Retina (tissue), 1 donor: ENCODE measurements at regions not wholly inside any gene's neighbourhood (a gene's known extent, or its start where the extent isn't known, plus 50 kb on each side); places are given as distances from the start of the nearest gene placed in this dataset.
"Not testable (repeated sequence)": the region's sequence is repeated elsewhere in the genome, so short reads cannot be mapped to it uniquely, and the experiment has no call there.

ENCODE experiments used
- DNase-seq: peaks from one replicate; pipeline ENCODE4 v3.0.0-alpha.2; 2016

DNA sequence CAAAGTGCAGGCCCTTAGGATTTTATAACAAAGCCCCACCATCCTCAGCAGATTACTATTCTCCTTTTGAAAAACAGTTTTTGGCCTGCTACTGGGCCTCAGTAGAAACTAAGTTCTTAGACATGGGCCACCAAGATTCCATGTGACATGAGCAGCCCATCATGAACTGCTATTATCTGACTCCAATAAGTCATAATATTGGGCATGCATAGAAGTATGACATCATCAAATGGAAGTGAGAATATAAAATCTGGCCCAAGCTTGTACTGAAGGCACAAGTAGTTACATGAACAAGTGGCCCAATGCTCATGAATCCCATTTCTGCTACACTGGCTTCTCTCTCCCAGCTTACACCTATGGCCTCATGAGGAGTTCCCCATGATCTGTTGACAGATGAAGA, 404.8 kb downstream of the EPHA5 start:
- DNase-seq: no peak

DNA sequence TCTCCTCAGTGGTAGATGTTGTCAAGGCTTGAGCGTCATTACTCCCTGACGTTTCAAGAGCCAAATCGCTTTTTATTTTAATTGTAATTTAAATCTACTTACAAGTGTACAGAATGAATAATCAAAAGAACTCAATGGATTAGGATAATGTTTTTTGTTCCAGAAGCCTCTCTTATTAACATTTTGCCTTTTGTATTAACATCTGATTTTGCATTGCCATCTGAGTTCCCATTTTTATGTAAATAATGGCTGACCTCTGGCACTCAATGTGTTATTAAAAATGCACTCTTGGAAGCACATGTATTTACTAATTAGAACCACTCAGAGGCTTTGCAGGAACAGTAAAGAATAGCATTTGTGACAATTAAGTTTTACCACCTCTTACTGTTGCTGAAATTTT, 411.0 kb downstream of the EPHA5 start:
- DNase-seq: no peak

DNA sequence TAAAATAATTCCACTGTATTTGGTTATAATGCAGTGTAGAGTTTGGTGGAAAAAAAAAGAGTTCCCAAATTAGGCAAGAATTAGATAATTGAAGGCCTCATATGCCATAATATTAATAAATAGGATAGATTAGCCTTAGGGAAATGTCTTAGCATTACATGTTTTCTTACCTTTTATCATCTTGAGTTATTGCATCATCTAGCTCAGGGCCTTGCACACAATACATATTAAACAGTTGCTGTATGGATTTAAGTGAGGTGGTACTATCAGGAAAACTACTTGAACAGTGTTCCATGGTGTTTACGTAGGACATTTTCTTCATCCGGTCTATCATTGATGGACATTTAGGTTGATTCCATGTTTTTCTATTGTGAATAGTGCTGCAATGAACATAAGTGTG, 419.4 kb downstream of the EPHA5 start:
- no peak for DNase-seq

DNA sequence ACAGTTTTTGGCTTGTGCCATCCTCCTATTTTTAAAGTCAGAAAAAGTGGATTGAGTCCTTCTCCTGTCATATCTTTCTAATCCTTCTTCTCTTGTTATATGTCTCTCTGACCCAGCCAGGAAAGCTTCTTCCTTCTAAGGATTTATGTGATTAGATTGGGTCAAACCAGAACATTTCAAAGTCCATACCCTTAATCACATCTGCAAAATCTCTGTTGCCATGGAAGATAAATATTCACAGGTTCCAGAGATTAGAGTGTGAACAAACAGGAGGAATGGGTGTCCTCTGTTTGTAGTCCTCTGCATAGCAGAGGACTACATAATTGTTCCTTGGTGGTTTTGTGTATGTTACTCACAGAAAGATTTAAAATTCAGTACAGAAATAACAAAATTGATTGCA, 421.2 kb downstream of the EPHA5 start:
- DNase-seq: no peak

DNA sequence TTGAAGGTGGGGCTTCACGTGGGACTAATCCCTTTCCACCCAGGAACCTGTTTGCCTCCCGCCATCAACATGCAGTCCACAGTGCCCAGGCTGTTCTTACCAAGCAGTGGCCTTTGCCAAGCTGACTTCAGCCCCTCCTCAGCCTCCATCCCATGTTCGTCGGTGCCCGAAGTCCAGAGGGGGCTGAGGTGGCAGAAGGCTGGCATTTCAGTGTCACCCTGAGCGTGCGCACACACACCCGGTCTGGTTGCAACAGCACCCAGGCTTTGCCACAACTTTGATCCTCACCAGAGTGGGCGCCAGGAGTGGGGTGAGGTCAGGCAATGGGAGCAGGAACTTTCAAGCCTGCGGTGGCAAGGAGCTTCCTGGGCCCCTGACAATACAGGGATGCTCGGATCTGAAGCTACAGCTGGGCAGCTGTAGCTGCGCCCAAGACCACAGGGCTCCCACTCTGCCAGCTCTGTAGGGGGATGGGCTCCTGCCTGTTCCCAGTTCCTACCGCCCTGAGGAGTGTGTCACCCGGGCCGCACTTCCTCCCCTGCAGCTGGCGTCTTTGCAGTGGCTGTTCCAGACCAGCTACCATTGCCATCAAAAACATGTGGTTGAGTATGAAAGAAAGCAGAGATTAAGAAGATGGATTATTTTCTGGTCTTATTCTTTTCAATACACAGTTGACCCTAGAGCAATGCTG, 428.0 kb downstream of the EPHA5 start:
- no peak for DNase-seq

DNA sequence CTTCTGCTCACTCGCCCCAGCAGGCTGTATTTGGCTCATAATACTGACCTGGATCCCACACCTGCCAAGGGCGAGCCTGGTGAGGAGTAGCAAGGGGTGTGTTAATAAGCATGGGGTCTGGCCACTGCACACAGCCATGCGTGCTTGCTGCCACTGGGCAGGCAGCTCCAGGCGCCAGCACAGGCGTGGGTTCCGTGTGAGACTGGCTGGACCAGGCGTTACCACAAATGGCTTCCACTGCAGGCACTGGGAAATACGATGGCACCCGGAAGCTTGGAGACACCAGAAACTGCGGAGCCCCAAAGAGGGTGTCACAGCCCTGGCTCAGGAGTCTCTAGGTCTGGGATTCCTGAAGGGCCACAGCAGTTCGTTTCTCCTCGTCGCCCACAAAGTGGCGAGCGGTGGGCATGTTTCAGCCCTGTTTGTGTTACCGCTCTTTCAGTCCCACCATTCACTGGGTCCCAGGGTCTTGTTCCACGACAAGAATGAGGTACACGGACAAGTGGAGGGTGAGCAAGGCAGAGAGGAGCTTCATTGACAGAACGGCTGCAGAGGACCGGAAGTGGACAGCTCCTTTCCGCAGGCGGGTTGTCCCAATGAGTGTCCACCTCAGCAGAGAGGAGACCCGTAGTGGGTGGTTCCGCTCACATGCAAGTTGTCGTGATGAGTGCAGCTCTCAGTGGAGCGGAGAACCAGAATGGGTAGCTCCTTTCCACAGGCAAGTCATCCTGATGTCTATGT, 428.9 kb downstream of the EPHA5 start:
- DNase-seq: no peak

DNA sequence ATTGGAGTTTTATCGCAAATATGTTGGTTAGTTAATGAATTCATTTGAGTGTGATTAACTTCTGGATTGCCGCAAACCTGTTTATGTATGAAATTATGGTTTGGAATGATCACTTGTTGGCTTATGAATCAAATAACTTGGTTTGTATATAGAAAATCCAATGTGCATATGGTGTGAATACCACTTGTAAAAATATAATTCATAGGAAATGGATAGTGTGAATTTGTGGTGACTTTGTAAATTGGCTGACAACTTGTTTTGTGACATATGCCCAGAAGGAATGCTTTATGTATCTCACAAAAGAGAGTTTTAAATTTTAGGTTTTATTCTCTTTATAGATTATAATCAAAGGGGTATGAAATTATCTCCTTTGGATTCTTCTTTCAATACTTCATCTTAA, 436.2 kb downstream of the EPHA5 start:
- DNase-seq: no peak

DNA sequence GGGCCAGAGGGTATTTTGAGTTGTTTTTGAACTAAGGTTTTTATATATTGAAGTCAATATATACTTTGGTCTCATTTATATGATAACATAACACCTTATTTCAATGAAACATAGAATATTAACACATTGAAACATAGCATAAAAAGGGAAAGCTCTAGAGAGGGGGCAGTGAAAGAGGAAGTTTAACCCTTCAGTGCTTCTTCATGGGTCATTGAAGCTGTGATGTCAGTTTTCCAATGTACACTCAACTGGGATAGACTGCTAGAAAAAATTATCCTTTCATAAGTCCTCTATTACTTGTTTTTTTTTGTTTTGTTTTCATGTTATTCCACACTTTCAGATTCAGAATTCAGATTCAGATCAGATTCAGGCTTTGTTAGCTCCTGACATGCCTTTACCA, 442.7 kb downstream of the EPHA5 start:
- DNase-seq: no peak

DNA sequence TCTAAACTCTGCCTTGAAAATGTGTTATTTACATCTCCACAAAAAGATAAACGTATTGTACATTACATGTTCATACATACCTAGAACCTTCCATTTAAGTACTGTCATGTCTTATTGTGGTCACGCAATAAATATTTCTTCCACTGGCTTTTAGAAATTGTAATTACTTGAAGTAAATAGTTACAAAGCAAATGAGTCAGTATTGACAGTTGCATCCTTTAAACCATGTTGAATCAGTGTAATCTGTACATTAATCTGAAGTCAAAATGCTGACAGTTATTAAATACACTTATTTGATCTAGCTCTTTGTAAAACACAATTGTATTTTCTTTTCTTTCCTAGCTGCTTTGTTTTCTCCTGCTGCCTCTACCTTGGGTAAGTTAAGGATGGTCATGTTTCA, 446.7 kb downstream of the EPHA5 start:
- no peak for DNase-seq

DNA sequence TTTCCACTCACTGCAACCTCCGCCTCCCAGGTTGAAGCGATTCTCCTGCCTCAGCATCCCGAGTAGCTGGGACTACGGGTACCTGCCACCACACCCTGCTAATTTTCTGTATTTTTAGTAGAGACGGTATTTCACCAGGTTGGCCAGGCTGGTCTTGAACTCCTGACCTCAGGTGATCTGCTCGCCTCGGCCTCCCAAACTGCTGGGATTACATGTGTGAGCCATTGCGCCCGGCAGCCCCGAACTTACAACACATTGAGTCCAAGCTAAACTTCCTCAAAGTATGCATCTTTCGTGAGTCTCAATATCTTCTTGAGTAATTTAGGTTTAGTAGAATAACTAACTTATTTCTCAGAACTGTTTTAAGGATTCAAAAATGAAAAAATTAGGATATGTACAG, 447.2 kb downstream of the EPHA5 start:
- not testable (repeated sequence) for DNase-seq

DNA sequence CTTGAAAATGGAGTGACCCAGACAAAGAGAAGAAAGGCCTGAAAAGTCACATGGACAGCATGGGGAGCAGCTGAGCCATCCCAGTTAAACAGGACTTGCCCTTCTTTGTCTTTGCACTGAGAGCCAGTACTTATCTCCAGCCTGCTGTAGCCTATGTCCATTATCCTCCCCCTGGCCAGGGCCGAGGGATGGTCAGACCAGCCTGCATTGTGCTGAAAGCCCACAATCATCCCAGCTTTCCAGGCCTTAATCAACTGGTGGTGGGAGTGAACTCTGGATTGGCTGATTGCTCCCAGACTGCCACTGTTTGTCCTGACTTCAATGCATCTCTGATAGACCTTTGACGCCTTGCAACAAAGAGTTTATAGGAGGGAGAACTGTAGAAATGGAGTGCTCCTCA, 453.1 kb downstream of the EPHA5 start:
- DNase-seq: no peak

DNA sequence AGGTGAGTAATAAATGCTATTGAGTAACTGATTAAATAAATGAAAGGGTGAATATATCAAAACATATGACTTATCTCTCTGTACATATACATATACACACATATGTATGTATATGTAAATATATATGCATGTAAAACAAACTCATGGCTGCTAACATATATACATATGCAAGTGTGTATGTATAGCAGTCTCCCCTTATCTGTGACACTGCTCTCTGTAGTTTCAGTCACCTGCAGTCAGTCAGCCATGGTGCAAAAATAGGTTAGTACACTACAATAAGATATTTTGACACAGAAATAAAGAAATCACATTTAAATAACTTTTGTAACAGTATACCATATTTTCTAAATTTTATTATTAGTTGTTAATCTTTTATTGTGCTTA, 467.4 kb downstream of the EPHA5 start:
- DNase-seq: no peak

DNA sequence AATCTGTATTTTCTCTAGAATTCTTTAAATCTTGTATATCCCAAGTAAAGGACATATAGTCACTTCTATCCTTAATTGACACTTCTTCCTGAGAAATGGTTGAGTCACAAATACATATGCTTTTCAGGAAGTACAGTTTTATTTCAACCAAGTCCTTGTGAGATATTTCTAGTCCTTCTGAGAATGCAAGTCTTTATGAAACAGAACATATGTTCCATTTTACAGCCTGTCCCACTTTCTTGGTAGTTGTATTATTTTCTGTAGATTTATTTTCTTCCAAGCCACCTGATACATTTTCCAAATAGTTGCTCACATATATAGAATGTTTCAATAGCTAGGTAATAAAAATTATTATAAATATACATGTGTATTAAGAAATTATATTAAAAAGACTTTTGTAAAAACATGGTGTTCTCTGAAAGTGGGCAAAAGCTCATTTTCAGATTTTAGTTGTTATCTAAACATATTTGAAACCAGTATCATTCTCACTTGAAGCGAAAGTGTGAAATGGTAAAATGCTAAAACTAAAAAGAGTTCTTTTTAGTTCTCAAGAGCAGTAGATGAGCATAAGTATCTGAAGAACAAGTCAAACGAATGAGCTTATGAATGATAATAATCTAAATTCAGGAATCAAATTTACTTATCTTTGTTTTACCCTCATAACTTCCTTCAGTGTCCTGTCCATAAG, 468.0 kb downstream of the EPHA5 start:
- no peak for DNase-seq

DNA sequence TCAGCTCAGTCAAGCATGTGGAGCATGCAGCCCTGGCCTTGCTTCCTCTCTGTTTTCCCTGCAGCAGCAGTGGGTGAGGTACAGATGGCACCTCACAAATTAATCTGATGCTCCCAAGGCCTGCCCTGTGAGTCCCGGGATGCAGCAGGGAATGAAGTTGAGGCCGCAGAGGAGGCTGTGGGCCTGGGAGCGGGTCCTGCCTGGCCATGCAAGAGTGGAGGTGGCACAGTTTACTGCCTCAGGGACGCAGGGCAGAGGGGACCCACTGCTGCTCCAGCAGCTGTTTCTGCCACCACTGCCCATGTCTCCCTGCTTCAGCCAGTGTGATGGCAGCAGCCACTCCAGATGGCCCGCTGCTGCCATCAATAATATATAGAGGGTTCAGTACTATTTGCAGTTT, 474.6 kb downstream of the EPHA5 start:
- DNase-seq: peak; percentile 9

DNA sequence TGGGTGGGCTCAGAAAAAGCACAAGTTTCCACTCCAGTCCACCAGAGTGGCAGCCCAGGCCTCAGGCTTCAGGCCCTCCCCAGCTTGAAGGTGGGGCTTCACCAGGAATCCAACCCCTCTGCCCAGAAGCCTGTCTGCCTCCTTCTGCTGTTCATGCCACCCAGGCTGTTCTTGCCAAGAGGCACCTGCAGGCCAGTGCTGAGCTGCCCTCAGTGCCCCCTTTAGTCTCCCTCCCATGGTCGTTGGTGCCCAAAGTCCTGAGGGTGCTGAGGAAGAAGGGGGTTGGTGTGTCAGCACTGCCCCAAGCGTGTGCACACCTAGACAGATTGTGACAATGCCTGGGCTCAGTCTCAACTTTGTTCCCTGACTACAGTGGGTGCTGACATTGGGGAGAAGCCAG, 475.3 kb downstream of the EPHA5 start:
- no peak for DNase-seq

DNA sequence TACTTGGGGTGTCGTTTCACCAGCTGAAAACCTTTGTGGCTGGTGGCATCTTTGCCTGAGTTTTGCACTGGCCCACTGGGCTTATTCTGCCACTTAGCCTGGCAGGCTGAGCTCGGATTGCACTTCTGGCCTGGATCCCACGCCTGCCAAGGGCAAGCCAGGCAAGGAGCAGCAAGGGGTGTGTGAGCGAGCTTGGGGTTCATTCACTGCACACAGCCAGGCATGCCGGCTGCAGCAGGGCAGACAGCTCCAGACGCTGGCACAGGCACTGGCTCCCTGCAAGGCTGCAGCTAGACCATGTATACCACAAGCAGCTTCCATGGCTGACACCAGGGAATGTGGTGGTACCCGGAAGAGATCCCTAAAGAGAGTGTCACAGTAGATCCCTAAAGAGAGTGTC, 476.3 kb downstream of the EPHA5 start:
- DNase-seq: no peak

DNA sequence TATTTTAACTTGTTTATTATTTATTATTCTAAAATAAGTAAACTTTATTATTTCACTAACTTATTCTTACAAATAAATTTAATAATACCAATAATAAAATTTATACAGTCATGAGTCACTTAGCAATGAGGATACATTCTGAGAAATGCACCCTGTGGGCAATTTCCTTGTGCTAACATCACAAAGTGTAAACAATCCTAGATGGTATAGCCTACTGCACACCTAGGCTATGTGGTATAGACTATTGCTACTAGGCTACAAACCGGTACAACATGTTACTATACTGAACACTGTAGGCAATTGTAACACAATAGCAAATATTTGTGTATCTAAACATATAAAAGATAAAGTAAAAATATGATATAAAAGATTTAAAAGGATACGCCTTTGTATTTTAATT, 479.5 kb downstream of the EPHA5 start:
- no peak for DNase-seq

DNA sequence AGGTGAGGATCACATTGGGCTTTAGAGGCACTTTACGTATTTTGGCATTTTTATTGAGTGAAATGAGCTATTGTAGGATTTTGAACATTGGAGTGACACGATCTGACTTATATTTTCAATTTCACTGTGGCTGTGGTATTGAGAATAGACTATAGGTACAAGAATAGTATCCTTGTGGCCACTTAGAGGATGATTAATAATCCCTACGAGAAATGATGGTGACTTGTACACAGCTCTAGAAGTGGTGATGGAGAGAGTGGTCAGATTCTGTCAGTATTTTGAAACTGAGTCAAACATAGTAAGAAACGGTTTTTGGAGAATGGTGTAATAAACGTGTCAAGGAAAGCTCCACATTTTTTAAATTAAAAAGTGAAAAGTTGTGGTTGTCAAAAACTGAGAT, 494.7 kb downstream of the EPHA5 start:
- no peak for DNase-seq

DNA sequence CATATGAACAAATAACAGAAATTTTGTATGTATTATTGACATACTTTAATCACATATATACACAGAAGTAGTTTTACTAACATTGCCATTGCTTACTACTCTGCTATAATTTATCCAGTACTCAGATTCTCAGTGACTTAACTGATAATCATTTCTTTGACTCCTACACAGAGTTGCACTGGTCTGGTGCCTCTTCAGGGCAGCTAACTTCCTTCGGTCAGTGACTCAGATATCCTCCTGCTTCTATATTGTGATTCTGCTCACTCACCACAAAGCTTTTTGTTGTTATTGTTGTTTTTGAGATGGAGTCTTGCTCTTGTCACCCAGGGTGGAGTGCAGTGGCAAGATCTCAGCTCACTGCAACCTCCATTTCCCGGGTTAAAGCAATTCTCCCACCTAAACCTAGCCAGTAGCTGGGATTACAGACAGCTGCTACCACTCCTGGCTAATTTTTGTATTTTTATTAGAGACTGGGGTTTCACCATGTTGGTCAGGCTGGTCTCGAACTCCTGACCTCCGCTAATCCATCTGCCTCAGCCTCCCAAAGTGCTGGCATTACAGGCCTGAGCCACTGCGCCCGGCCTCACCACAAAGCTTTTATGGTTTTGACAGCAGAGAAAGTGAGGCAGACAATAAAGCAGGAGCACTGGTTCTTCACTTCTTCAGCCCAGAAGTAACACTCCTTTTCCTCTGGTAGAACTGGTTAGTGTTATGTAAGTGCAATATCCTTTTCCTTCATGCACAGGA, 499.3 kb downstream of the EPHA5 start:
- no peak for DNase-seq

DNA sequence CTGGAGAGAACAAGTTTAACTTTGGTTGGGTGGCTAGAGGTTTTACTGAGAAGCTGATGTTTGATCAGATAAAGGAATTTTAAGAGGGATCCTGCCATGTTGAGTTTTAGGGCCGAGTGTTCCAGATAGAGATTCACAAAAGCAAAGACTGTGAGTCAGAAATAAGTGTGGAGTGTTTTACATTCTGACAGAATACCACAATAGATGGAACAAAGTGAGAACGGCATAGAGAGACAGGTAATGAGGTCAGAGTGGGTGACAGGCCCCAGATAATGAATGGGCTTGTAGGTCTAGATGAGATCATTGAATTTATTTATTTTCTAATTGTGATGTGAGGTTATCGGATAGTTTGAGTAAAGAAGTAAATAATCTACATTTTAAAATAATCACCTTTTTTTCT, 502.6 kb downstream of the EPHA5 start:
- DNase-seq: no peak

DNA sequence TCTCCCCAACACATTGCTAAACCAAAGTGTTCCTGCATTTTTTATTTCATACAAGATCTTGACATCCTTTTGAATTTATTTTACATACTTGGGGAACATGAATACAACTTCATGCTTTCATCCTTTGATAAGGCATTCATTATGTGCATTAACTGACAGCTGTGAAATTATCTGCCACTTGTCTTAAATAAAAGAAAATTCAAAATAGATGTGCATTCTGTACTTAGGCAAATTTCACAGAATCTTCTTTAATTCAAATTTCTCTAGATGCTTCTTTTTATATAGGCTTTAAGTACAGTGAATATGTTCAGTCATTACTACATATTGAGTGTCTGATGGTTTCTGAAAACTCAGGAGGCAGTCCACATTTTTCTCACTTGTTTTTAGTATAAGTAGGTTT, 518.1 kb downstream of the EPHA5 start:
- DNase-seq: no peak

DNA sequence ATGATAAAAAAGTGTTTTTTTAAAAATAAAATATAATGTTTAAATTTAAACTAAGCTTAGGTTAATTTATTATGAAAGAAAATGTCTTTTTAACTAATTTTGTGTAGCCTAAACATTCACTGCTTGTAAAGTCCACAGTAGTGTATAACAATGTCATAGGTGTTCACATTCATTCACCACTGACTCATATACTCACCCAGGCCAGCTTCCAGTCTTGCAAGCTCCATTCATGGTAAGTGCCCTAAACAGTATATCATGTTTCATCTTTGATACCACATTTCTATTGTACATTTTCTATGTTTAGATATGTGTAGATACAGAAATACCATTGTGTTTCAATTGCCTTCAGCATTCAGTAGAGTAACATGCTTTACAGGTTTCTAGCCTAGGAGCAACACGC, 530.3 kb downstream of the EPHA5 start:
- no peak for DNase-seq

DNA sequence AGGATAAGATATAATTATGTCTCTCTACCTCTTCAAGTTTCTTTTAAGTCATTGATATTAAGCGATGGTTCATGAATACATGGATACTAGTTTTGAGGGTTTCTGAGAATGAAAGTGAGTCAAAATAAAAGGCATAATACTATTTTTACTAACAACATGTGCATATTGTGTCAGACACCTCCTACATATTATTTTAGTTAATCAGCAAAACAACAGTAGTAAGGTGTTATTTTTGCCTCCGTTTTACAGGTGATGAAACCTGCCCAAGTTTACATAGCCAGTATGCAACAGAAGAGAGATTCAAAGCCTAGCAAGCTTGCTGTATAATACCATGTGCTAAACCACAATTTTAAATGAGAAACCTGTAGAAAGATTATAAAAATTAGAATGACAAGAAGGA, 544.1 kb downstream of the EPHA5 start:
- no peak for DNase-seq

DNA sequence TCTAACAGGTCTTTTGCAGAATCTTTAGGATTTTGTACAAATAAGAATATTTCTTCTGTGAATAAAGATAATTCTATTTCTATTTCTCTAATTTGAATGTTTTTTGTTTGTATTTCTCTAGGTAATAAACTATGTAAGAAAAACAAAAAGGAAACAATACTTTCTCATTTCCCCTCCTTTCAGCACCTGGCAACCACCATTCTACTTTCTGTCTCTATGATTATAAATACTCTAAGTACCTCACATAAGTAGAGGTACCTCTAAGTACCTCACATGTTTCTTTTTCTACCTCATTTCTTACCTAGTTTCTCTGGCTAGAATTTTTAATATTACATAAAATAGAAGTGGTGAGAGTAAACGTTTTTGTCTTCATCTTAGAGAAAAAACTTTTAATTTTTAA, 550.0 kb downstream of the EPHA5 start:
- no peak for DNase-seq
